NCI-H1436 (cell line): ENCODE measurements at regions not wholly inside any gene's neighbourhood (a gene's known extent, or its start where the extent isn't known, plus 50 kb on each side); places are given as distances from the start of the nearest gene placed in this dataset.
"Not testable (repeated sequence)": the region's sequence is repeated elsewhere in the genome, so short reads cannot be mapped to it uniquely, and the experiment has no call there.

Source experiments
- DNase-seq: peaks from one replicate; lab custom pipeline; 2025; lab: John Stamatoyannopoulos, UW

DNA sequence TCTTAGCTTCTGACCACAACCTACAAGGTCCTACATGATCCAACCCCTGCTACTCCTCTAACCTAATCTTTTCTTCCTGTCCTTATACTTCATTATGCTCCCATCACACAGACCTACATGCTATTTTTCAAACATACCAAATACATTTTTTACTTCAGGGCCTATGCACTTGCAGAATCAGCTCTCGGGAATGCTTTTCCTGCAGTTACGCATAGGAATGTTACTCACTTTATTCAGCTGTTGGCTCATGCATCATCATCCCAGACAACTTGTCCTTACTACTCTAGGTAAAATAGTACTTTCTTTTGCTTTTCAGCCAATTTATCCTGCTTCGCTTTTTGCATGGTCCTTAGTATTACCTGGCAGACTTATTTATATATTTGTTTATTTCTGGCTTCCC lies 105.6 kb downstream of the OXSM start:
- DNase-seq = no peak

- DNase-seq = no peak
These were observed 107.1 kb downstream of the OXSM start for GRCh38 chr3:25897019-25897418.

- DNase-seq = no peak
These were observed 109.6 kb downstream of the OXSM start for GRCh38 chr3:25899352-25900101.

DNA sequence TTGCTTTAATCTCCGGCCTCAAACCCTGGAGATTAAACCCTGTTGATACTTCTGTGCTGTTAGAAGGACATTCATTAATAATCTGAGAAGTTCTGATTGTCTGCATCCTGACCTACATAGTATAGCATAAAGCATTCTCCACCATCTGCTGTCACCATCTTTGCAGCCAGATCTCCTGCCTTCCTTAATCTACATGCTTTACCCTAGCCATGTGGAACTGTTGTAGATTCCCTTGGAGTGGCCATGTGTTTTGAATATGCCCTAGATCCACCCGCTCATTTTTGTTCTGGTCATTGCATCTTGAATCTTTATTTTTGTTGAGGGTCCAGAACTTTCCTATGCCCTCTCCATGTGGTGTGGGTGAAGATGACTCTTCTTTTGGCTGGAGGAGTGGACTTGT lies 110.3 kb downstream of the OXSM start:
- no peak for DNase-seq

DNA sequence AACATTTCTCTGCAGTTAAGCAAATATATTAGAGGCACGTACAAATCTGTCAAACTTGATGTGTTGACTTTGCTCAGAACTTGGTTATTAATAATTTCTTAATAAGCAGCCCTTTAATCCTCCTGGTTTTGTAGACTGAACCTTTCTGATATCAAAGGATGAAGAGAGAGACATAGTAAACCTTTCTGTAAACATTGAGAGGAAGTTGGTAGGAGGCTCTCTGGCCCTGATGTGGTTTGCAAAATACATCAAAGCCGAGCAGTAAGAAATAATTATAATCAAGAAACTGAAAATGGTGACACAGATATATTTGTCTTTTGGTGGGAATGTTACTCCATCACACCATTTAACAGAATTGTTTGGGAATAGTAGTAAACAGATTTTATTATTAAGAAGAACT lies 111.9 kb downstream of the OXSM start:
- no peak for DNase-seq

DNA sequence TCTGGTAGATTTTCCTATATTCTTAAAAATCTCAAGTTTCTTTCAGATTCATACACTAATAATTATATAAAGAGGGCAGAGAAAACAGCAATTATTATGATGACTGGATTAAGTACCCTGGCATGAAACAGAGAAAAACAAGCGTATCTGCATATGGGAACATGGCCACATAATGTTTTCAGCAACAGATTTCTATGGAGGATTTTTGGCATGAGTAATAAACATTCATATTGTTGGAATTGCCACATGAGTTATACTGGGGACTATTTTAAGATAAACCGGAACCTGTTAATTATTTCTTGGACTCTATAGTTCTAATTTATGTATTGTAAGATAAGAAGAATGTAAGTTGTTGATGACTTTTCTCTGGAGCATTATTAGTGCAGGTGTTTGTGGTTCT lies 112.7 kb downstream of the OXSM start:
- no peak for DNase-seq

- DNase-seq = no peak
These were observed 113.7 kb downstream of the OXSM start for GRCh38 chr3:25903371-25904129.

DNA sequence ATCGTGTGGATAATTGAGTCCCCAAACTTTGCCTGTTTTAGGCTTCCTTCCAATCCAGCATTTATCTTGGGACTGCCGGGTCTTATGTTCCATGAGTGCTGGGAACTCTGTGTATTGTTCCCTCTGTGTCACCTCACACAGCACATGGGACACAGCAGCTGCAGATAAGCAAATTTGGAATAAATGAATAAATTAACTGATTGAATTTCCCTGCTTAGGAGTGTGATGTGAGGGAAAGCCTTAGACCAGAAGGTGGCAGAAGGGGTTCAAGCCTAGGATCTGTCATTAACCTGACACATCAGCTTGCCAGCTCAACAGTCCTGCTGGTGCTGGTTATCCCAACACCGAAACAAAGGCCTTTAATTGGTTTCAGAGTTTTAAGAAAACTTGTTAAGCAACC lies 114.3 kb downstream of the OXSM start:
- no peak for DNase-seq

DNA sequence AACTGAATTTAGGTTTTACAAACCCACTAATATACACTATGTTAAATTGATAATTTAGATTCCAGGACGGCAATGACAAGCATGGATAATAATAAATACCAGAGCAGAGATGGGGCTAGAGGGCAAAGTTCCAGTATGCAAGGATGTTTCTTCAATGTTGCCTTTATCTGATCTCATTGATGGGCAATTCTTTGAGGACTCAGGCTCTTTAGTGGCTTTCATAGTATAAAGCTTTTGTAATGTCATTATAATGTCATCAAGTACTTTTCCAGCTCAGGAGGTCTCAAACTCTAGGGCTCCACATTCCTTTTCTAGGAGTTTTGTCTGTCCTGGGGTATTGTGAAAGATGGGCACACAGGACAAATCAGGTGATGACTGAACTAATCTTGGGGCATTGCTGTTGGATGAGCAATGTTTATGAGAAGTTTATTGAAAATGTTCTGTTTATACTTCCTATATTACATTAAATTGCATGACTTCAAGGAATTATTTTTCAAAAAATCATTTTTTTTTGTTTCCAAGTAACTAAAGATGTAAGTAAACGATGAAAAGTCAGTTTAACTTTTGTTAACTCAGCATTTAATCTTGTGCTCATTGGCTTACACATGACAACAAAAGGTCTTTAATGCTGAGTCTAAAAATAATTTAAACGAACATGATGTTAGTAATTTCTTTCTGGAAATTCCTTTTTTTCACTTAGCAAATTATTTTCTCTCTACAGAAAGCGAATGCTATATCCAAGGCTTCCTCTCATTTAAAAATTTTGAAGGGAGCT lies 116.4 kb downstream of the OXSM start:
- DNase-seq = no peak

- no peak for DNase-seq
These were observed 117.2 kb downstream of the OXSM start for GRCh38 chr3:25907081-25907480.

- DNase-seq = no peak
These were observed 120.2 kb downstream of the OXSM start for GRCh38 chr3:25910105-25910504.

- DNase-seq = no peak
These were observed 121.1 kb downstream of the OXSM start for GRCh38 chr3:25910997-25911396.

DNA sequence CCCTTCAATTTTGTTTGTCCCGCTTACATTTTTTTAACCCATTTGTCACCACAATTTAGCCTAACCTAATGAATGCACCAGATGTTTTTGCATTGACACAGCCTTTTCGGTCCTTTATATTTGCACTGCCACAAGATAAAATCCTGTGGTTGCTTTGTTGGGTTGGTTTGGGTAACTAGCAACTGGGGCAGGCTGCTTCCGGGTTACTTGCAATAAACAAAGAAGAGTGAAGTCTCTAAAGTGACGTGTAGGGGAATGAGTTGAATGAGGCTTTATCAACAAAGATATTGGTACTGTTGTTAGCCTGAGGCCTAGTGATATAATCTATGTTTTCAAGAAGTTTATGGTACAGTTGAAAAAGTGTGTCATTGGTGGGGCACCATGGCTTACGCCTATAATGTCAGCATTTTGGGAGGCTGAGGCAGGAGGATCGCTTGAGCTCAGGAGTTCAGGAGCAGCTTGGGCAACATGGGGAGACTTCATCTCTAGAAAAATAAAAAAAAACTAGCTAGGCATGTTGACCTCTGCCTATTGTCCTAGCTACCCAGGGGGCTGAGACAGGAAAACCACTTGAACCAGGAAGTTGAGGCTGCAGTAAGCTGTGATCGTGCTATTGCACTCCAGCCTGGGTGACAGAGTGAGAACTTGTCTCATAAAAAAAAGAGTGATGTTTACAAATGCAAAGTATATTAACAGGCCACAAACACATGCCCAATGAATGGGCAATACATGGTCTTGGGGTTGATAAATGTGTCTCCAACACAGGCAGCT lies 121.8 kb downstream of the OXSM start:
- no peak for DNase-seq

DNA sequence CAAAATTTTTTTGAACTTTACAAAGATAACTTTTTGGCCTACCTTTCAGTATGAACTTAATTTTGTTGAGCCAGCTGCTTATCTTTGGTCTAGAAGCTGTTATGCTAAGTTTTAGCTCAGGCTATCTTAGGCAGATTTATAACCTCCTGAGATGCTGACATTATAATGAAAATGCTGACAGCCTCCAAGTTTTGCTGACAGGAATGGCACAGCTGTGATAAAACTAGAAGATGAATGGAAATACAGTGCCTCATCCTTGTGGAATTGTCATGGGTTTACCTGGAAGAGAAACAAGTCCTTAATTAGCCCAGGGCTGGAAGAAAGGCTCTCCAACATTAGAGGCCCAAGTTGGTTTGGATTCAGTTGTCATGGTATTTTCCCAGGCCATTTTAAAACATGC lies 123.3 kb downstream of the OXSM start:
- DNase-seq = no peak

DNA sequence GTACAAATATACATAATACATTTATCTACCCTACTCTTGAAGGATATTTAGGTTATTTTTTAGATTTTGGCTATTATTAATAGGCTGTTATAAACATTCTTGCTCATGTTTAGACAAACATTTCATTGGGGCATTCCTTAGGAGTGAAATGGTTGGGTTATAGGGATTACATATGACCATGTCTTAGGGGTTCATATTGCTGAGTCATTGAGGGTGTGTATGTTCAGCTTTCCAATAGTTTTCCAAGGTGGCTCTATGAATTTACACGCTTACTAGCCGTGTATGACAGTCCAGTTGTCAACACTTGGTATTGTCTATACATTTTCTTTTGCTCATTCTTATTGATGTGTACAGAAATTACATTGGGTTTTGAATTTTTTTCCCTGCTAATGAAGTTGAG lies 125.8 kb downstream of the OXSM start:
- DNase-seq = no peak

DNA sequence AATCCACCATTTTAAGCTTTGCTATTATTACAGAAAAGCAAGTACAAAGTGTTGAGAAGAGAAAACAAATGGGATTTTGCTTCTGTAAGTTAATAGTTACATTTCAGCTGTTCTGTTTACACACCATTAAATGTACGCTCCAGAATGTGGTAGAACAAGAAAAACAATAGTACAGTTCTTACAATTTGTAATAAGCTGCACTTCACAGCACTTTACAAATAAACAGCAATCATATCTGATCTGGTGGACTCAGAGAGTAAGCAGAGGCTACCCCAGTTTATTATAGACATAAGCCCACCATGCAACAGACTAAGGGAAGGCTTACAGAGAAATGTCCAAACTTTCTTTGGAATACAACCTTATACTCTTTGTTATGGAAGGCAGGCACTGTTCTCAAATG lies 126.4 kb downstream of the OXSM start:
- no peak for DNase-seq

GRCh38 chr3:25931967-25932366 lies 142.1 kb downstream of the OXSM start:
- not testable (repeated sequence) for DNase-seq

GRCh38 chr3:25938566-25939325 lies 148.9 kb downstream of the OXSM start:
- no peak for DNase-seq

DNA sequence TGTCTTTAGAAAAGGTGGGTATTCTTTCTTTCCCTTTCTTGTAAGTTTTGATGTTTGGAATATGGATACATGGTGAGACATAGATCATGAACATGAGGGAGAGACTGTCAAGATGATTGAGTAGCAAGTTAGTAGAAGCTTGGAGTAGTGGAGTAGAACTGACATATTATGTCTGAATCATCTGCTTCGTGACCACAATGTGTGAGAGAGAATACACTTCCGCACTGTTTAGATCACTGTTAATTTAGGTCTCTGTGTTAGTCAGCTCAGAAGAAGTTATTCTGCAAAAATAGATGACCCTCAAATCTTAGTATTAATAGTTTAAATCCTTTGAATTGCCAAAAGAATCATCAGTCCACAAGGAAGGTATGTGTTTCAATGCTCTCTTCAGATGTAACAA lies 151.0 kb downstream of the OXSM start:
- no peak for DNase-seq

GRCh38 chr3:25944329-25944728 lies 154.4 kb downstream of the OXSM start:
- no peak for DNase-seq

DNA sequence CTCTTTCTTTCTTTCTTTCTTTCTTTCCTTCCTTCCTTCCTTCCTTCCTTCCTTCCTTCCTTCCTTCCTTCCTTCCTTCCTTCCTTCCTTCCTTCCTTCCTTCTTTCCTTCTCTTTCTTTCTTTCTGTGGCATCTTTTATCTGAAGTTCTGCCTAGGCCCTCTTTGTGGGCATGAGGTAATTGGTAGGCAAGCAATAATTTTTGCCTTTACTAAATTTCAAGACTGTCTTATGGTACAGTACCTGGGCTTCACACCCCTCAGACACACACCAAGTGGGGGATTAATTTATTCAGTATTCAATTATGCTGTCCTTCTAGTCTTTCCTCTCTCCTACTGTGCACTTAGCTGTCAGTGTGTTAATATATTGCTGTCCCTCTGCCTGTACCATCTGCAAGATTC lies 155.5 kb downstream of the OXSM start:
- DNase-seq = no peak
